ENCODE measurements at regions not wholly inside any gene's neighbourhood (a gene's known extent, or its start where the extent isn't known, plus 50 kb on each side); places are given as distances from the start of the nearest gene placed in this dataset.

DNA sequence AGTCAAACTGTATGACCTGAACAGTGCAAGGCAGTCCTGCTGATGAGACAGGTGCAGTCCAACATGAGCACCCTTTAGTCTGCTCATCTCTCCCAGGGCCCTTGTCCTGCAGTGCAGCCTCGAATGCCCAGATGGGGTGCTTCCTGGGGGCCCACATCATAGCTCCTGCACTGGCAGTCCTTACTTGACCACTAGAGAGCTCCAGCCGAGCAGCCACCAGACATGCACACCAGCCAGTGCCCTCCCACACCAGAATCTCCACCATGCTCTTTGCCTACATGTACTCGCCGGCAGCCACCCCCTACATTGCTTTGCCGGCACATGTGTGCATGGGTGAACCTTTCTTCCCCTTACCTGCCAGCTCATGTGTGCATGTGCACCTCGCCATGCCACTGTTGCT is 188.8 kb upstream of the GULP1 start:
- no peak overlapping the region for H3K9ac ChIP-seq (ENCODE audit: low read depth in 1 of 2, low read length in 2 of 2)
- no peak overlapping the region for H3K4me3 ChIP-seq (ENCODE audit: low read depth in 1 of 3, low read length in 3 of 3)
- no peaks in the 10 kb centered on the region for H3K4me1 ChIP-seq (ENCODE audit: control insufficient read depth in 4 of 4, insufficient read depth in 4 of 4, low read length in 3 of 4)
- no peak for TF ChIP-seq JUND (IDR thresholded peaks at IDR 0.05)
- TF ChIP-seq, protein P1, sequence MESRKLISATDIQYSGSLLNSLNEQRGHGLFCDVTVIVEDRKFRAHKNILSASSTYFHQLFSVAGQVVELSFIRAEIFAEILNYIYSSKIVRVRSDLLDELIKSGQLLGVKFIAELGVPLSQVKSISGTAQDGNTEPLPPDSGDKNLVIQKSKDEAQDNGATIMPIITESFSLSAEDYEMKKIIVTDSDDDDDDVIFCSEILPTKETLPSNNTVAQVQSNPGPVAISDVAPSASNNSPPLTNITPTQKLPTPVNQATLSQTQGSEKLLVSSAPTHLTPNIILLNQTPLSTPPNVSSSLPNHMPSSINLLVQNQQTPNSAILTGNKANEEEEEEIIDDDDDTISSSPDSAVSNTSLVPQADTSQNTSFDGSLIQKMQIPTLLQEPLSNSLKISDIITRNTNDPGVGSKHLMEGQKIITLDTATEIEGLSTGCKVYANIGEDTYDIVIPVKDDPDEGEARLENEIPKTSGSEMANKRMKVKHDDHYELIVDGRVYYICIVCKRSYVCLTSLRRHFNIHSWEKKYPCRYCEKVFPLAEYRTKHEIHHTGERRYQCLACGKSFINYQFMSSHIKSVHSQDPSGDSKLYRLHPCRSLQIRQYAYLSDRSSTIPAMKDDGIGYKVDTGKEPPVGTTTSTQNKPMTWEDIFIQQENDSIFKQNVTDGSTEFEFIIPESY (IDR thresholded peaks at IDR 0.05), result no peak
- TF ChIP-seq FOXA2 (IDR thresholded peaks at IDR 0.05), result no peak
- no peak for TF ChIP-seq NR2F2 (IDR thresholded peaks at IDR 0.05)
- TF ChIP-seq, protein P2, sequence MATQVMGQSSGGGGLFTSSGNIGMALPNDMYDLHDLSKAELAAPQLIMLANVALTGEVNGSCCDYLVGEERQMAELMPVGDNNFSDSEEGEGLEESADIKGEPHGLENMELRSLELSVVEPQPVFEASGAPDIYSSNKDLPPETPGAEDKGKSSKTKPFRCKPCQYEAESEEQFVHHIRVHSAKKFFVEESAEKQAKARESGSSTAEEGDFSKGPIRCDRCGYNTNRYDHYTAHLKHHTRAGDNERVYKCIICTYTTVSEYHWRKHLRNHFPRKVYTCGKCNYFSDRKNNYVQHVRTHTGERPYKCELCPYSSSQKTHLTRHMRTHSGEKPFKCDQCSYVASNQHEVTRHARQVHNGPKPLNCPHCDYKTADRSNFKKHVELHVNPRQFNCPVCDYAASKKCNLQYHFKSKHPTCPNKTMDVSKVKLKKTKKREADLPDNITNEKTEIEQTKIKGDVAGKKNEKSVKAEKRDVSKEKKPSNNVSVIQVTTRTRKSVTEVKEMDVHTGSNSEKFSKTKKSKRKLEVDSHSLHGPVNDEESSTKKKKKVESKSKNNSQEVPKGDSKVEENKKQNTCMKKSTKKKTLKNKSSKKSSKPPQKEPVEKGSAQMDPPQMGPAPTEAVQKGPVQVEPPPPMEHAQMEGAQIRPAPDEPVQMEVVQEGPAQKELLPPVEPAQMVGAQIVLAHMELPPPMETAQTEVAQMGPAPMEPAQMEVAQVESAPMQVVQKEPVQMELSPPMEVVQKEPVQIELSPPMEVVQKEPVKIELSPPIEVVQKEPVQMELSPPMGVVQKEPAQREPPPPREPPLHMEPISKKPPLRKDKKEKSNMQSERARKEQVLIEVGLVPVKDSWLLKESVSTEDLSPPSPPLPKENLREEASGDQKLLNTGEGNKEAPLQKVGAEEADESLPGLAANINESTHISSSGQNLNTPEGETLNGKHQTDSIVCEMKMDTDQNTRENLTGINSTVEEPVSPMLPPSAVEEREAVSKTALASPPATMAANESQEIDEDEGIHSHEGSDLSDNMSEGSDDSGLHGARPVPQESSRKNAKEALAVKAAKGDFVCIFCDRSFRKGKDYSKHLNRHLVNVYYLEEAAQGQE (IDR thresholded peaks at IDR 0.05), result no peak
- TF ChIP-seq, protein P3, sequence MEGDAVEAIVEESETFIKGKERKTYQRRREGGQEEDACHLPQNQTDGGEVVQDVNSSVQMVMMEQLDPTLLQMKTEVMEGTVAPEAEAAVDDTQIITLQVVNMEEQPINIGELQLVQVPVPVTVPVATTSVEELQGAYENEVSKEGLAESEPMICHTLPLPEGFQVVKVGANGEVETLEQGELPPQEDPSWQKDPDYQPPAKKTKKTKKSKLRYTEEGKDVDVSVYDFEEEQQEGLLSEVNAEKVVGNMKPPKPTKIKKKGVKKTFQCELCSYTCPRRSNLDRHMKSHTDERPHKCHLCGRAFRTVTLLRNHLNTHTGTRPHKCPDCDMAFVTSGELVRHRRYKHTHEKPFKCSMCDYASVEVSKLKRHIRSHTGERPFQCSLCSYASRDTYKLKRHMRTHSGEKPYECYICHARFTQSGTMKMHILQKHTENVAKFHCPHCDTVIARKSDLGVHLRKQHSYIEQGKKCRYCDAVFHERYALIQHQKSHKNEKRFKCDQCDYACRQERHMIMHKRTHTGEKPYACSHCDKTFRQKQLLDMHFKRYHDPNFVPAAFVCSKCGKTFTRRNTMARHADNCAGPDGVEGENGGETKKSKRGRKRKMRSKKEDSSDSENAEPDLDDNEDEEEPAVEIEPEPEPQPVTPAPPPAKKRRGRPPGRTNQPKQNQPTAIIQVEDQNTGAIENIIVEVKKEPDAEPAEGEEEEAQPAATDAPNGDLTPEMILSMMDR (IDR thresholded peaks at IDR 0.05; ENCODE audit: low read depth, low read length, missing input control), result no peak
- TF ChIP-seq GABPA (IDR thresholded peaks at IDR 0.05 in 1 of 2, conservative IDR thresholded peaks at IDR 0.05 in 1 of 2), result no peak
- TF ChIP-seq, protein P4, sequence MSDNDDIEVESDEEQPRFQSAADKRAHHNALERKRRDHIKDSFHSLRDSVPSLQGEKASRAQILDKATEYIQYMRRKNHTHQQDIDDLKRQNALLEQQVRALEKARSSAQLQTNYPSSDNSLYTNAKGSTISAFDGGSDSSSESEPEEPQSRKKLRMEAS (IDR thresholded peaks at IDR 0.05), result no peak
- TF ChIP-seq SP1 (IDR thresholded peaks at IDR 0.05), result no peak
- no peak for TF ChIP-seq RXRA (IDR thresholded peaks at IDR 0.05)
- TF ChIP-seq, protein P5, sequence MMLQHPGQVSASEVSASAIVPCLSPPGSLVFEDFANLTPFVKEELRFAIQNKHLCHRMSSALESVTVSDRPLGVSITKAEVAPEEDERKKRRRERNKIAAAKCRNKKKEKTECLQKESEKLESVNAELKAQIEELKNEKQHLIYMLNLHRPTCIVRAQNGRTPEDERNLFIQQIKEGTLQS (IDR thresholded peaks at IDR 0.05), result no peak
- TF ChIP-seq EGR1 (IDR thresholded peaks at IDR 0.05; ENCODE audit: low read depth in 2 of 2), result no peak
- no peak for TF ChIP-seq RAD21 (IDR thresholded peaks at IDR 0.05)
- TF ChIP-seq HNF4G (IDR thresholded peaks at IDR 0.05), result no peak
- TF ChIP-seq FOXA1 (IDR thresholded peaks at IDR 0.05), result no peak
- TF ChIP-seq YY1 (IDR thresholded peaks at IDR 0.05), result no peak
- TF ChIP-seq TAF1 (conservative IDR thresholded peaks at IDR 0.05), result no peak
- 84% methylated on average over 6 of the region's 6 CpGs for WGBS
- H3K27me3 ChIP-seq (ENCODE audit: control insufficient read depth in 4 of 4, insufficient read depth in 4 of 4, low read length in 3 of 4), result peaks cover 0 to 3% (median 0%) of the 10 kb centered on the region in 4 donors
- H3K9me3 ChIP-seq (ENCODE audit: control insufficient read depth in 4 of 4, low read length in 3 of 4), result no peaks in the 10 kb centered on the region
- no peak overlapping the region for H3K27ac ChIP-seq (ENCODE audit: low read depth in 1 of 2, low read length in 2 of 2)
- H3K36me3 ChIP-seq (ENCODE audit: control insufficient read depth in 4 of 4, insufficient read depth in 3 of 4, low read depth in 1 of 4, low read length in 3 of 4), result no peaks in the 10 kb centered on the region
- DNase-seq (ENCODE audit: low spot score), result no peak

DNA sequence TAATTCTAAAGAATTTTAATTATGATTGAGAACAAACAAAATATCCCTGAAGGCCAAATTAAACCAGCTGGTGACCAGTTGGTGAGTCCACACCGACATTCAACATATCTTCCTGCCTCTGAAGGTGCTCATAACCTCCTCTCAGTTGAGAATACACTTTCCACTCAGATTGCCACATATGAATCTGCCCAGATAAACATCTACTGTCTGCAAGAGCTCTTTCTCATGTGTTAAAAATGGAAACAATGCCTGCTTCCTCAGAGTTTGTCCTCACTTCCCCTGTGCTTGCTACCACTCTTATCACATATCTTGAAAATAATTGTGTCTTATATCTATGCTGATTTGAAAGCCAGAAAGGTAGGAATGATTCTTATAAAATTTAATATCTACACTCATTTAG is 177.7 kb upstream of the GULP1 start:
- TF ChIP-seq NR2F2 (IDR thresholded peaks at IDR 0.05) (no peak), EGR1 (IDR thresholded peaks at IDR 0.05; ENCODE audit: low read depth in 2 of 2) (no peak), YY1 (IDR thresholded peaks at IDR 0.05) (no peak), RAD21 (IDR thresholded peaks at IDR 0.05) (no peak), GABPA (IDR thresholded peaks at IDR 0.05 in 1 of 2, conservative IDR thresholded peaks at IDR 0.05 in 1 of 2) (no peak), HNF4A (conservative IDR thresholded peaks at IDR 0.05) (no peak), FOXA2 (IDR thresholded peaks at IDR 0.05) (no peak), SP1 (IDR thresholded peaks at IDR 0.05) (no peak), FOXA1 (IDR thresholded peaks at IDR 0.05) (no peak)
- TF ChIP-seq, protein P1 (IDR thresholded peaks at IDR 0.05), result no peak
- no peak overlapping the region for H3K9ac ChIP-seq (ENCODE audit: low read depth in 1 of 2, low read length in 2 of 2)
- no peaks in the 10 kb centered on the region for H3K9me3 ChIP-seq (ENCODE audit: control insufficient read depth in 4 of 4, low read length in 3 of 4)
- WGBS, result 54% methylated on average over 1 of the region's 1 CpG
- no peak for DNase-seq (ENCODE audit: low spot score)
- no peak overlapping the region for H3K4me3 ChIP-seq (ENCODE audit: low read depth in 1 of 3, low read length in 3 of 3)
- no peaks in the 10 kb centered on the region for H3K4me1 ChIP-seq (ENCODE audit: control insufficient read depth in 4 of 4, insufficient read depth in 4 of 4, low read length in 3 of 4)
- H3K27ac ChIP-seq (ENCODE audit: low read depth in 1 of 2, low read length in 2 of 2), result no peak overlapping the region
- H3K27me3 ChIP-seq (ENCODE audit: control insufficient read depth in 4 of 4, insufficient read depth in 4 of 4, low read length in 3 of 4), result no peaks in the 10 kb centered on the region
- H3K36me3 ChIP-seq (ENCODE audit: control insufficient read depth in 4 of 4, insufficient read depth in 3 of 4, low read depth in 1 of 4, low read length in 3 of 4), result no peaks in the 10 kb centered on the region

All from liver (tissue), 8 donors.